ENCODE measurements at regions not wholly inside any gene's neighbourhood (a gene's known extent, or its start where the extent isn't known, plus 50 kb on each side); places are given as distances from the start of the nearest gene placed in this dataset.

GRCh38 chr2:64258566-64258965 is 114.3 kb upstream of the PELI1 start:
- POLR2A ChIA-PET, result no interaction called here
- CTCF ChIA-PET, result no interaction called here

GRCh38 chr2:64259312-64259711 is 115.1 kb upstream of the PELI1 start:
- H3K9me3 ChIP-seq (ENCODE audit: control insufficient read depth, insufficient read depth, low read length), result no peaks in the 10 kb centered on the region
- H3K4me3 ChIP-seq (ENCODE audit: low read depth, low read length), result no peak overlapping the region
- POLR2A ChIA-PET, result no interaction called here
- CTCF ChIA-PET, result no interaction called here
- DNase-seq (ENCODE audit: low read depth, low spot score), result no peak
- peaks cover 4% of the 10 kb centered on the region for H3K27me3 ChIP-seq (ENCODE audit: control insufficient read depth, insufficient read depth, low read length)
- no peak for TF ChIP-seq CTCF (IDR thresholded peaks at IDR 0.05; ENCODE audit: low read depth, low read length)
- H3K27ac ChIP-seq (ENCODE audit: low read depth, low read length), result no peak overlapping the region

More at GRCh38 chr2:64258566-64258965, 114.3 kb upstream of the PELI1 start:
- Histone ChIP-seq H3K27me3 (ENCODE audit: control insufficient read depth, insufficient read depth, low read length) (peaks cover 4% of the 10 kb centered on the region), H3K4me3 (ENCODE audit: low read depth, low read length) (no peak overlapping the region), H3K9me3 (ENCODE audit: control insufficient read depth, insufficient read depth, low read length) (no peaks in the 10 kb centered on the region), H3K27ac (ENCODE audit: low read depth, low read length) (no peak overlapping the region)
- no peak for DNase-seq (ENCODE audit: low read depth, low spot score)
- TF ChIP-seq CTCF (IDR thresholded peaks at IDR 0.05; ENCODE audit: low read depth, low read length), result no peak

DNA sequence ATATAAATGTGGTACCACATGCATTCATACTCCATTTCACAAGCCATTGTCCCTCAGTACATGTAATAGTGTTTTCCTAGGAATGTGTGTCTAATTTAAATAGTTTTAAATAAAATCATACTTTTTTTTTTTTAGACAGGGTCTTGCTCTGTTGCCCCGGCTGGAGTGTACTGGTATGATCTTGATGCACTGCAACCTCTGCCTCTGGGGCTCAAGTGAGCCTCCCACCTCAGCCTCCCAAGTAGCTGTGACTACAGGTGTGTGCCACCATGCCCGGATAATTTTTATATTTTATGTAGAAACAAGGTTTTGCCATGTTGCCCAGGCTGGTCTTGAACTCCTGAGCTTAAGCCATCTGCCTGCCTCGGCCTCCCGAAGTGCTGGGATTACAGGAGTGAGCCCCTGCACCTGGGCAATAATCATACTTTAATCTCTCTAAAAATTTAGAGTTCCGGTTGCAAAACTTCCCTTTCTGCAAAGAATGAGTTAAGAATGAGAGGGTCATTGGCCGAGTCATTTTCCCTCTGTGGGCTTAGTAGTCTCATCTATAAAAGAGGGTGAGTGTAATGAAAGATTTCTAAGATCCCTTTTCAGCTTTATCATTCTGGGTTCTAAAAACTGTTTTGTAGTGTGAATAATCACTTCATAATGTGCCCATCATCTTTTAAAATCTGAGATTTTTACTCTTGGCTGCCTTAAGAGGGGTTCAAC is 116.0 kb upstream of the PELI1 start:
- no peaks in the 10 kb centered on the region for H3K9me3 ChIP-seq (ENCODE audit: control insufficient read depth, insufficient read depth, low read length)
- H3K4me3 ChIP-seq (ENCODE audit: low read depth, low read length), result no peak overlapping the region
- ChIA-PET CTCF (no interaction called here), POLR2A (no interaction called here)
- no peak overlapping the region for H3K27ac ChIP-seq (ENCODE audit: low read depth, low read length)
- H3K27me3 ChIP-seq (ENCODE audit: control insufficient read depth, insufficient read depth, low read length), result peaks cover 4% of the 10 kb centered on the region
- no peak for DNase-seq (ENCODE audit: low read depth, low spot score)
- no peak for TF ChIP-seq CTCF (IDR thresholded peaks at IDR 0.05; ENCODE audit: low read depth, low read length)

DNA sequence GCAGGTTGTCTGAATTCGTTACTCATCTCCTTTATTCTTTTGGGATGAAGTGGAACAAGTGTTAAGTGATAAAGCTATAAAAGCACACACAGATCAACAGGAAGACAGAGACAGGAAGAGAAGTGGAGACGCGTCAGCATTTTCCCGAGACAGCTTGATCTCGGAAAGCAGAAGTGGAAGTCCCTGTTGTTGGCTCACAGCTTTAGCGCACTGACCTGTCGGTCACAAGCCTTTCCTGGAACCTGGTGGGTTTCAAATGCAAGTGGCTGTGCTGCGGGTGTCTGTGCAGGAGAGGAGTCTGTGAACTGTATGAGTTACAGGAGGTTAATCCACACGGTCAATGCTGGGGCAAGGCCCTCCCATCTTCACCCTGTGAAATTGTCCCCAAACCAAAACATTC is 116.6 kb upstream of the PELI1 start:
- Histone ChIP-seq H3K27me3 (ENCODE audit: control insufficient read depth, insufficient read depth, low read length) (peaks cover 4% of the 10 kb centered on the region), H3K4me3 (ENCODE audit: low read depth, low read length) (no peak overlapping the region), H3K27ac (ENCODE audit: low read depth, low read length) (no peak overlapping the region), H3K9me3 (ENCODE audit: control insufficient read depth, insufficient read depth, low read length) (no peaks in the 10 kb centered on the region)
- CTCF ChIA-PET, result no interaction called here
- POLR2A ChIA-PET, result no interaction called here
- no peak for TF ChIP-seq CTCF (IDR thresholded peaks at IDR 0.05; ENCODE audit: low read depth, low read length)
- DNase-seq (ENCODE audit: low read depth, low spot score), result no peak

DNA sequence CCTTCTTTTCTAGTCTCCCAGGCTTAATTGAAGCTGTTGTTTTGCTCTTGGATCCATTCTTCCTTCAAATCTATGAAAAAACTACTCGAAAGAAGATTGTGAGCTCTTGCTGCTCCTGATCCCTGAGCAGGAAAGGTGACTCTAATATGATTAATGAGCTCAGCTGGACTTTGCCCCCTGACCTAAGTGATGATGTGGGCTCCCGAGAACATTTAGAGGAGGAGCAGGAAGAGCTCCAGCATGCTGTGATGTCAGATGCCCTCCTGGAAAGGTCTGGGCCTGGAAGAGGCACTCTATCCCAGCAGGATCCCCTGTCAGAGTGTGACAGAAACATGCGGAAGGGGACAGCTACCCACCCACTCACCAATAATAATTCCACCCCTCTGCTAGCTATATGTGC is 117.9 kb upstream of the PELI1 start:
- Histone ChIP-seq H3K27ac (ENCODE audit: low read depth, low read length) (no peak overlapping the region), H3K9me3 (ENCODE audit: control insufficient read depth, insufficient read depth, low read length) (no peaks in the 10 kb centered on the region), H3K4me3 (ENCODE audit: low read depth, low read length) (no peak overlapping the region), H3K27me3 (ENCODE audit: control insufficient read depth, insufficient read depth, low read length) (peaks cover 4% of the 10 kb centered on the region)
- DNase-seq (ENCODE audit: low read depth, low spot score), result no peak
- TF ChIP-seq CTCF (IDR thresholded peaks at IDR 0.05; ENCODE audit: low read depth, low read length), result no peak
- ChIA-PET POLR2A (interaction anchor here (0.6 kb wide), 1 partner anchor 57 kb away, joined by 3 read pairs; no protein-coding TSS in a partner anchor), CTCF (no interaction called here)

All from AG04450 (cell line).